GM19099 (cell line): ENCODE measurements at regions not wholly inside any gene's neighbourhood (a gene's known extent, or its start where the extent isn't known, plus 50 kb on each side); places are given as distances from the start of the nearest gene placed in this dataset.

Experiments
- POLR2A ChIP-seq: IDR thresholded peaks from 3 replicates; pipeline ENCODE4 v1.6.1; 2011; ENCODE audit warnings: low read depth; ENCODE audit not compliant: insufficient read length; ENCODE audit errors: extremely low read depth

DNA sequence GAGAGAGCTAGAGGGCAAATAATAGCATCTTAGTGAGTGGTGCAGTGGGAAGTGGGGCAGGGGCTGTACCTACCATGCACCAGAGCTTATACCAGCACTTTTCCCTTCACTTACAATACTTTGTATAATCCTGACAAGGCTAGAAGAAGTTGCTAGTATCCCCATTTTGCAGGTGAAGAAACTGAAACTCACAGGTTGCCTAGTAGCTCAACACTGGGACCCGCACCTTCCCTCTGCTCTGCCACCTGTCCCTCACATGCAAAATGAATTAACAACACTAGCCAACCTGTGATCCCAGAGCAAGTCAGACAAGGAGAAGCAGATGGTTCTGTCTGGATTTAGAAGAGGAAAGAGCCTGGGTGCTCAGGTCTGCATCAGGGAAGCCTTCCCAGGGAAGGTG, 510.4 kb downstream of the BUD13 start:
- no peak for TF ChIP-seq POLR2A

- TF ChIP-seq POLR2A = no peak
Measured at GRCh38 chr11:116261606-116262005, 511.2 kb downstream of the BUD13 start.

- TF ChIP-seq POLR2A = no peak
Measured at GRCh38 chr11:116258821-116259220, 514.0 kb downstream of the BUD13 start.

DNA sequence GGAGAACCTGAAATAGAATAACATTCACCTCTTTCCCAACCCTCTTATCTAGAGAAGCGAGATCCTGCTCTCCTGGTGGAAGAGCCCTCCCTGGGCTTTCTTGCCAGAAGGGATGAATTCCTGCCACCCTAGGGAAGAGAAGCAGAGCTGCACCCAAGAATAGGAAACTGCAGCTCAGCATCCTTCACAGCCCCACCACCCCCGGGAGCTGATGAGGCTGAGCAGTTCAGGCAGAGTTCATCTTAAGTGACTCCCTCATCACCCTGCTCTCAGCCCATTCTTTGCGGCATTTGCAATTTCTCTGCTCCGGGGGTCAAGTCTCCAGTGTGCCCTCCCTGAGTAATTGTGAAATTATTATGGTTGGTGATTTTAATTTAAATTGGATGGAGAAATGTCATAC, 514.9 kb downstream of the BUD13 start:
- TF ChIP-seq POLR2A = no peak

- no peak for TF ChIP-seq POLR2A
Measured at GRCh38 chr11:116257092-116257491, 515.7 kb downstream of the BUD13 start.

- no peak for TF ChIP-seq POLR2A
Measured at GRCh38 chr11:116256215-116256614, 516.6 kb downstream of the BUD13 start.

GRCh38 chr11:116255321-116255953, 517.4 kb downstream of the BUD13 start:
- TF ChIP-seq POLR2A = no peak

- TF ChIP-seq POLR2A = no peak
Measured at GRCh38 chr11:116250155-116250554, 522.6 kb downstream of the BUD13 start.

GRCh38 chr11:116249561-116249960, 523.2 kb downstream of the BUD13 start:
- TF ChIP-seq POLR2A = no peak

GRCh38 chr11:116244889-116245288, 527.9 kb downstream of the BUD13 start:
- no peak for TF ChIP-seq POLR2A

DNA sequence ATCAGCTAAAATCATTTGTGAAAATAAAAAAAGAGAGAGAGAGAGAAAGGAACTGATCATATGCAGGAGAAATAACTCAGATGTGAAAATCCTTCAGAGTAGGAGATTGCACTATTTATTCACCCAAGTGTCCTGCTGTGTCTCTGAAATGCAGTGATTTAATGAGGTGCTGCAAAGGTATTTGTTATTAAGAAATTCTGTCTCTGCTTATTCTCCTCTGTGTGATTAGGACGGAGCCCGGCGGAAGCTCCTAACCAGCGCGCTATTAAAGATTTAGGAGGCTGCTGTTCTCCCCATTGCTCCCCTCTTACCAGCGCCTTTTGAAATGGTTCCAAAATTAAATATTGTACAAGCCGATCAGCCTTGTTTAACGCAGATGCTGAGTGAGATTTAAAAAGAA, 528.3 kb downstream of the BUD13 start:
- no peak for TF ChIP-seq POLR2A

DNA sequence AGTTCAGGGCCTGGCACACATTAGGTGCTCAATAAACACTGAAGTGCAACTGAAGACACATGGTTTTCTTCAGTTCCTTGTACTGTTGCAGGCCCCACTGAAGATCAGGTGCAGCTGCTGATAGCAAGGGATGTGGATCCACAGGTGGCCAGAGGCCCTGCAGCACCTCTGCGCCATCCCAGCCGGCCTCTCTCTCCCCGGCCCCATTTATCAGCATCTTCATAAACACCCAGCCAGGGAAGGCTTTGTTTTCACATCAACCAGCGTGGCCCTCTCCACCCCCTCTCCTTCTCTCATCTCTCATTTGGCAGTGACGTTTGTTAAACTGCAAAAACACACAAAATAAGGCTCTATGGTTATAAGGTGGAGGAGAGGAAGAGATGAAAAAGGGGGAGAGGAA, 528.8 kb downstream of the BUD13 start:
- TF ChIP-seq POLR2A = no peak

GRCh38 chr11:116242006-116242405, 530.8 kb downstream of the BUD13 start:
- TF ChIP-seq POLR2A = no peak

GRCh38 chr11:116240710-116241109, 532.1 kb downstream of the BUD13 start:
- TF ChIP-seq POLR2A = no peak

DNA sequence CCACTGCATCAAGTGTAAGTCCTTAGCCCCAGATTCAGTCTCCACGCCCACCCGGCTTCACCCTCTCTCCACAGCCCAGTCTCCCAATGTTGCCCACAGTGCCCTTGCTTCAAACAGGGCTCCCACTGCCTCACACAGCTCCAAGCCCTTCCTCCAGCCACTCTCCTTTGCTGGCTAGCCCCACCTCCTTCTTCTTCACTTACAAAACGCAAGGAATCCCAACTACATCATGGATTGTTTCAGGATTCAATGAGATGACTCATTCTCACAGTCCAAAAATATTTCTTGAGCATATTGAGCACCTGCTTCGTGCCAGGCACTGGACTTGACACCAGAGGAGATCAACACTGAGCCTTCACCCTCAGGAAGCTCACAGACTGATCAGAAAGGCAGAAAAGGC, 533.5 kb downstream of the BUD13 start:
- no peak for TF ChIP-seq POLR2A

DNA sequence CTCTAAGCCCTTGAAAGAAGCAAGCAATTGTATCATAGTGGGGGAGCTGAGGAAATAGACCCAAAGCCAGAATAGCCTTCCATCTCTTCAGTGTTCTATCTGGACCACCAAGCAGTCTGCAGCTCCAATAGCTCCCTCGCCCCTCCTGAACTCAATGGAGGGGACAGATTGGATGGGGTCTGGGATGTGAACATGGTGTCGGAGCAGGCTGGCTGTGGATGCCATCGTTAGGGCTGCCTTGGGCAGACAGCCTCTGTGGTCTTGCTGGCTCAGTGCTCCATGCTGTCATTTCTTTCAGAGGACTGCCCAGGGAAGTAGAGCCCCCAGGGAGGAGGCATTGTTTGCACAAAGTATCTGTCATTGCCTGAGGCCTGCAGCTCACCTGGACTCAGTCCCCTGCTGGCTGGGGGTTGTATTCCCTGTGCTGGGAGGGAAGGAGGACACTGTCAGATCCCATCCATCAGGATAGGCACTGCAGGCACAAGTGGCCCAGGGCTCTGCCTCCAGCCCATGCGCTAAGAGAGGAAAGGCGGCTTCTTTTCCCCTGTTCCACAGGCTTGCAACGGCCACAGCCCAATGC, 537.7 kb downstream of the BUD13 start:
- TF ChIP-seq POLR2A = no peak

GRCh38 chr11:116233561-116233960, 539.2 kb downstream of the BUD13 start:
- TF ChIP-seq POLR2A = no peak

- no peak for TF ChIP-seq POLR2A
Measured at GRCh38 chr11:116232364-116232828, 540.4 kb downstream of the BUD13 start.

DNA sequence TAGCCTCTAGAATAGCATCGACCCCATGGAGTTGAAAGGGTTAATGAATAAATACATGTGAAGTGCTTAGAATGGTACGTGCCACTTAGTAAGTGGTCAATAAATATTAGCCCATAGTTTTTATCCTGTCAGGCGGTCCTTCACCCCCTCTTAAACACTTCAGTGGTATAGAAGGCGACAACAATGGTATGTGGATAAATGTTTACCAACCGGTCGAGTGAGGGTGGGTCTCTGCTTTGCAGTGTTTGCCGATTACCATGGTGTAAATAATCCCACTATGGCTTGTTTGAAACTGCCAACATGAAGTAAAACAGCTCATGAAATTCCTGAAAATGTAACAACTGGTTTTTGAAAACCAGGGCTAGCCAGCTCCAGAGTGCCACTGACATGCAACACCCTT, 541.2 kb downstream of the BUD13 start:
- TF ChIP-seq POLR2A = no peak
